ENCODE measurements at regions not wholly inside any gene's neighbourhood (a gene's known extent, or its start where the extent isn't known, plus 50 kb on each side); places are given as distances from the start of the nearest gene placed in this dataset.

DNA sequence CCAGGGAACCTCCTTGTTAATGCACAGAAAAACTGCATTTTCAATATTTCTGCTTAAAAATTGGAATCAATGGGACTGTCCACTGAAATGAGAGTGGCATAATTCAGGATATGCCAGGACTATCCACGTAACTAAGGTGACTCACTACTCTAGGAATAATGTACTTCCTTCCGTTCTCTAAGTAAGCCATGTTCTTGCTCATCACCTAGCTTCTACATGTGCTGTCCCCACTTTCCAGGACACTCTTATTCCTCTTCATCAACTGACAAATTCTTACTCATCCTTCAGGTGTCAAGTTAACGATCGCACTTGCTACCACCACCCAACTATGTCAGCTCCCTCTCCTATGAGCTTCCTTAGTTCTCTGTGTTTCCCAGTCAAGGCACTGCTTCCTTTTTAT, 342.8 kb upstream of the F9 start:
- Histone ChIP-seq H3K4me3 (ENCODE audit: low read depth in 1 of 3, low read length in 3 of 3) (no peak overlapping the region), H3K9ac (ENCODE audit: low read depth in 1 of 2, low read length in 2 of 2) (no peak overlapping the region), H3K36me3 (ENCODE audit: control insufficient read depth in 4 of 4, insufficient read depth in 3 of 4, low read depth in 1 of 4, low read length in 3 of 4) (no peaks in the 10 kb centered on the region), H3K4me1 (ENCODE audit: control insufficient read depth in 4 of 4, insufficient read depth in 4 of 4, low read length in 3 of 4) (no peaks in the 10 kb centered on the region), H3K27me3 (ENCODE audit: control insufficient read depth in 4 of 4, insufficient read depth in 4 of 4, low read length in 3 of 4) (no peaks in the 10 kb centered on the region), H3K9me3 (ENCODE audit: control insufficient read depth in 4 of 4, low read length in 3 of 4) (no peaks in the 10 kb centered on the region), H3K27ac (ENCODE audit: low read depth in 1 of 2, low read length in 2 of 2) (no peak overlapping the region)
- WGBS: 96% methylated on average over 4 of the region's 4 CpGs
- DNase-seq (ENCODE audit: low spot score): no peak
- TF ChIP-seq, protein P1, sequence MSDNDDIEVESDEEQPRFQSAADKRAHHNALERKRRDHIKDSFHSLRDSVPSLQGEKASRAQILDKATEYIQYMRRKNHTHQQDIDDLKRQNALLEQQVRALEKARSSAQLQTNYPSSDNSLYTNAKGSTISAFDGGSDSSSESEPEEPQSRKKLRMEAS (IDR thresholded peaks at IDR 0.05): no peak
- TF ChIP-seq, protein P2, sequence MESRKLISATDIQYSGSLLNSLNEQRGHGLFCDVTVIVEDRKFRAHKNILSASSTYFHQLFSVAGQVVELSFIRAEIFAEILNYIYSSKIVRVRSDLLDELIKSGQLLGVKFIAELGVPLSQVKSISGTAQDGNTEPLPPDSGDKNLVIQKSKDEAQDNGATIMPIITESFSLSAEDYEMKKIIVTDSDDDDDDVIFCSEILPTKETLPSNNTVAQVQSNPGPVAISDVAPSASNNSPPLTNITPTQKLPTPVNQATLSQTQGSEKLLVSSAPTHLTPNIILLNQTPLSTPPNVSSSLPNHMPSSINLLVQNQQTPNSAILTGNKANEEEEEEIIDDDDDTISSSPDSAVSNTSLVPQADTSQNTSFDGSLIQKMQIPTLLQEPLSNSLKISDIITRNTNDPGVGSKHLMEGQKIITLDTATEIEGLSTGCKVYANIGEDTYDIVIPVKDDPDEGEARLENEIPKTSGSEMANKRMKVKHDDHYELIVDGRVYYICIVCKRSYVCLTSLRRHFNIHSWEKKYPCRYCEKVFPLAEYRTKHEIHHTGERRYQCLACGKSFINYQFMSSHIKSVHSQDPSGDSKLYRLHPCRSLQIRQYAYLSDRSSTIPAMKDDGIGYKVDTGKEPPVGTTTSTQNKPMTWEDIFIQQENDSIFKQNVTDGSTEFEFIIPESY (IDR thresholded peaks at IDR 0.05): no peak
- TF ChIP-seq YY1 (IDR thresholded peaks at IDR 0.05): no peak
- no peak for TF ChIP-seq FOXA2 (IDR thresholded peaks at IDR 0.05)
- no peak for TF ChIP-seq GABPA (IDR thresholded peaks at IDR 0.05 in 1 of 2, conservative IDR thresholded peaks at IDR 0.05 in 1 of 2)
- no peak for TF ChIP-seq NR2F2 (IDR thresholded peaks at IDR 0.05)
- no peak for TF ChIP-seq RAD21 (IDR thresholded peaks at IDR 0.05)
- TF ChIP-seq TAF1 (conservative IDR thresholded peaks at IDR 0.05): no peak
- no peak for TF ChIP-seq EGR1 (IDR thresholded peaks at IDR 0.05; ENCODE audit: low read depth in 2 of 2)
- no peak for TF ChIP-seq HNF4A (conservative IDR thresholded peaks at IDR 0.05)
- no peak for TF ChIP-seq FOXA1 (IDR thresholded peaks at IDR 0.05)
- TF ChIP-seq HNF4G (IDR thresholded peaks at IDR 0.05): no peak
- TF ChIP-seq RXRA (IDR thresholded peaks at IDR 0.05): no peak
- TF ChIP-seq JUND (IDR thresholded peaks at IDR 0.05): no peak
- TF ChIP-seq, protein P3, sequence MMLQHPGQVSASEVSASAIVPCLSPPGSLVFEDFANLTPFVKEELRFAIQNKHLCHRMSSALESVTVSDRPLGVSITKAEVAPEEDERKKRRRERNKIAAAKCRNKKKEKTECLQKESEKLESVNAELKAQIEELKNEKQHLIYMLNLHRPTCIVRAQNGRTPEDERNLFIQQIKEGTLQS (IDR thresholded peaks at IDR 0.05): no peak
- no peak for TF ChIP-seq SP1 (IDR thresholded peaks at IDR 0.05)
- TF ChIP-seq, protein P4, sequence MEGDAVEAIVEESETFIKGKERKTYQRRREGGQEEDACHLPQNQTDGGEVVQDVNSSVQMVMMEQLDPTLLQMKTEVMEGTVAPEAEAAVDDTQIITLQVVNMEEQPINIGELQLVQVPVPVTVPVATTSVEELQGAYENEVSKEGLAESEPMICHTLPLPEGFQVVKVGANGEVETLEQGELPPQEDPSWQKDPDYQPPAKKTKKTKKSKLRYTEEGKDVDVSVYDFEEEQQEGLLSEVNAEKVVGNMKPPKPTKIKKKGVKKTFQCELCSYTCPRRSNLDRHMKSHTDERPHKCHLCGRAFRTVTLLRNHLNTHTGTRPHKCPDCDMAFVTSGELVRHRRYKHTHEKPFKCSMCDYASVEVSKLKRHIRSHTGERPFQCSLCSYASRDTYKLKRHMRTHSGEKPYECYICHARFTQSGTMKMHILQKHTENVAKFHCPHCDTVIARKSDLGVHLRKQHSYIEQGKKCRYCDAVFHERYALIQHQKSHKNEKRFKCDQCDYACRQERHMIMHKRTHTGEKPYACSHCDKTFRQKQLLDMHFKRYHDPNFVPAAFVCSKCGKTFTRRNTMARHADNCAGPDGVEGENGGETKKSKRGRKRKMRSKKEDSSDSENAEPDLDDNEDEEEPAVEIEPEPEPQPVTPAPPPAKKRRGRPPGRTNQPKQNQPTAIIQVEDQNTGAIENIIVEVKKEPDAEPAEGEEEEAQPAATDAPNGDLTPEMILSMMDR (IDR thresholded peaks at IDR 0.05; ENCODE audit: low read depth, low read length, missing input control): no peak
- TF ChIP-seq, protein P5, sequence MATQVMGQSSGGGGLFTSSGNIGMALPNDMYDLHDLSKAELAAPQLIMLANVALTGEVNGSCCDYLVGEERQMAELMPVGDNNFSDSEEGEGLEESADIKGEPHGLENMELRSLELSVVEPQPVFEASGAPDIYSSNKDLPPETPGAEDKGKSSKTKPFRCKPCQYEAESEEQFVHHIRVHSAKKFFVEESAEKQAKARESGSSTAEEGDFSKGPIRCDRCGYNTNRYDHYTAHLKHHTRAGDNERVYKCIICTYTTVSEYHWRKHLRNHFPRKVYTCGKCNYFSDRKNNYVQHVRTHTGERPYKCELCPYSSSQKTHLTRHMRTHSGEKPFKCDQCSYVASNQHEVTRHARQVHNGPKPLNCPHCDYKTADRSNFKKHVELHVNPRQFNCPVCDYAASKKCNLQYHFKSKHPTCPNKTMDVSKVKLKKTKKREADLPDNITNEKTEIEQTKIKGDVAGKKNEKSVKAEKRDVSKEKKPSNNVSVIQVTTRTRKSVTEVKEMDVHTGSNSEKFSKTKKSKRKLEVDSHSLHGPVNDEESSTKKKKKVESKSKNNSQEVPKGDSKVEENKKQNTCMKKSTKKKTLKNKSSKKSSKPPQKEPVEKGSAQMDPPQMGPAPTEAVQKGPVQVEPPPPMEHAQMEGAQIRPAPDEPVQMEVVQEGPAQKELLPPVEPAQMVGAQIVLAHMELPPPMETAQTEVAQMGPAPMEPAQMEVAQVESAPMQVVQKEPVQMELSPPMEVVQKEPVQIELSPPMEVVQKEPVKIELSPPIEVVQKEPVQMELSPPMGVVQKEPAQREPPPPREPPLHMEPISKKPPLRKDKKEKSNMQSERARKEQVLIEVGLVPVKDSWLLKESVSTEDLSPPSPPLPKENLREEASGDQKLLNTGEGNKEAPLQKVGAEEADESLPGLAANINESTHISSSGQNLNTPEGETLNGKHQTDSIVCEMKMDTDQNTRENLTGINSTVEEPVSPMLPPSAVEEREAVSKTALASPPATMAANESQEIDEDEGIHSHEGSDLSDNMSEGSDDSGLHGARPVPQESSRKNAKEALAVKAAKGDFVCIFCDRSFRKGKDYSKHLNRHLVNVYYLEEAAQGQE (IDR thresholded peaks at IDR 0.05): no peak
